ENCODE measurements at regions not wholly inside any gene's neighbourhood (a gene's known extent, or its start where the extent isn't known, plus 50 kb on each side); places are given as distances from the start of the nearest gene placed in this dataset.
A peak's percentile ranks its signal among the peaks of the same experiment; 100 is the strongest.

DNA sequence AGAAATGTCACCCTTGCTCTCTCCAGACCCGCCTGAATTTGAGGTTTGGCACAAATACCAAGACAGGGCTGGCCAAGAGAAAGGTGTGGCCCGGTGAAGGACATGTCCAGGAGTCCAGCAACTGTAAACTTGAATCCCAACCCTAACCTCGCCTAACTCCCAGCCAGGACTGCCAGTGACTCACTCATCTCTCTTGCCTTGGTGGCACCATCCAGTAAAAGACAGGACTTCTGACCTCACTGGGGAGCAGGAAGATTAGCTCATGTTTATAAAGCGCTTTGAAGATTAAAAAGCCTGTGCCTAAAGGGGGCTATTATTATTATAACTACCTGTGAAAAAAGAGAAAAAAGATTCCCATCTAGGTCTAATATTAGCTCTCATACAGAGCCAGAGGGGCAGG lies 335.3 kb downstream of the SOX9 start:
- Histone ChIP-seq H3K4me1 (ENCODE audit: insufficient read depth) (peaks cover 8% of the 10 kb centered on the region), H2AFZ (no peak overlapping the region), H3K9me3 (ENCODE audit: low read depth) (no peaks in the 10 kb centered on the region), H3K36me3 (replicated peaks; ENCODE audit: insufficient read depth, low read depth) (no peaks in the 10 kb centered on the region), H3K27me3 (no peaks in the 10 kb centered on the region), H3K79me2 (peaks cover 70% of the 10 kb centered on the region), H3K27ac (peak overlapping the region; percentile 88), H4K20me1 (ENCODE audit: insufficient read depth, poor library complexity, severe bottlenecking) (no peaks in the 10 kb centered on the region), H3K9me2 (replicated peaks; ENCODE audit: insufficient read depth) (no peaks in the 10 kb centered on the region), H3K4me3 (no peak overlapping the region), H3K4me2 (peak overlapping the region; percentile 28)
- WGBS (ENCODE audit: low lambda C conversion rate, missing lambda C conversion rate): 65% methylated on average over 4 of the region's 4 CpGs
- peak; percentile 70 for DNase-seq (ENCODE audit: low spot score)
- no peak for TF ChIP-seq EZH2phosphoT487 (IDR thresholded peaks at IDR 0.05; ENCODE audit: low read depth, severe bottlenecking, unreplicated experiment)
- no peak for TF ChIP-seq CTCF (IDR thresholded peaks at IDR 0.05; ENCODE audit: poor library complexity)
- no peak for TF ChIP-seq EZH2 (IDR thresholded peaks at IDR 0.05; ENCODE audit: borderline replicate concordance)

- Histone ChIP-seq H3K27me3 (no peaks in the 10 kb centered on the region), H3K4me3 (no peak overlapping the region), H3K27ac (peak overlapping the region; percentile 15), H3K4me1 (ENCODE audit: insufficient read depth) (peaks cover 8% of the 10 kb centered on the region), H3K4me2 (no peak overlapping the region), H3K36me3 (replicated peaks; ENCODE audit: insufficient read depth, low read depth) (no peaks in the 10 kb centered on the region), H3K9me3 (ENCODE audit: low read depth) (no peaks in the 10 kb centered on the region), H3K79me2 (peaks cover 75% of the 10 kb centered on the region), H3K9me2 (replicated peaks; ENCODE audit: insufficient read depth) (no peaks in the 10 kb centered on the region), H4K20me1 (ENCODE audit: insufficient read depth, poor library complexity, severe bottlenecking) (no peaks in the 10 kb centered on the region), H2AFZ (no peak overlapping the region)
- TF ChIP-seq EZH2phosphoT487 (IDR thresholded peaks at IDR 0.05; ENCODE audit: low read depth, severe bottlenecking, unreplicated experiment): no peak
- no peak for DNase-seq (ENCODE audit: low spot score)
- 61% methylated on average over 5 of the region's 5 CpGs for WGBS (ENCODE audit: low lambda C conversion rate, missing lambda C conversion rate)
Observed at GRCh38 chr17:72457712-72458111, 336.9 kb downstream of the SOX9 start.

- H3K79me2 ChIP-seq: peaks cover 74% of the 10 kb centered on the region
- no peaks in the 10 kb centered on the region for H3K9me2 ChIP-seq (replicated peaks; ENCODE audit: insufficient read depth)
- no peaks in the 10 kb centered on the region for H4K20me1 ChIP-seq (ENCODE audit: insufficient read depth, poor library complexity, severe bottlenecking)
- DNase-seq (ENCODE audit: low spot score): no peak
- H2AFZ ChIP-seq: no peak overlapping the region
- TF ChIP-seq EZH2phosphoT487 (IDR thresholded peaks at IDR 0.05; ENCODE audit: low read depth, severe bottlenecking, unreplicated experiment) (no peak), EZH2 (IDR thresholded peaks at IDR 0.05; ENCODE audit: borderline replicate concordance) (no peak), CTCF (IDR thresholded peaks at IDR 0.05; ENCODE audit: poor library complexity) (no peak)
- H3K9me3 ChIP-seq (ENCODE audit: low read depth): no peaks in the 10 kb centered on the region
- H3K4me2 ChIP-seq: no peak overlapping the region
- no peaks in the 10 kb centered on the region for H3K27me3 ChIP-seq
- peak overlapping the region; percentile 66 for H3K27ac ChIP-seq
- 95% methylated on average over 9 of the region's 9 CpGs for WGBS (ENCODE audit: low lambda C conversion rate, missing lambda C conversion rate)
- no peaks in the 10 kb centered on the region for H3K36me3 ChIP-seq (replicated peaks; ENCODE audit: insufficient read depth, low read depth)
- peaks cover 8% of the 10 kb centered on the region for H3K4me1 ChIP-seq (ENCODE audit: insufficient read depth)
- H3K4me3 ChIP-seq: no peak overlapping the region
Observed at GRCh38 chr17:72458301-72458700, 337.5 kb downstream of the SOX9 start.

DNA sequence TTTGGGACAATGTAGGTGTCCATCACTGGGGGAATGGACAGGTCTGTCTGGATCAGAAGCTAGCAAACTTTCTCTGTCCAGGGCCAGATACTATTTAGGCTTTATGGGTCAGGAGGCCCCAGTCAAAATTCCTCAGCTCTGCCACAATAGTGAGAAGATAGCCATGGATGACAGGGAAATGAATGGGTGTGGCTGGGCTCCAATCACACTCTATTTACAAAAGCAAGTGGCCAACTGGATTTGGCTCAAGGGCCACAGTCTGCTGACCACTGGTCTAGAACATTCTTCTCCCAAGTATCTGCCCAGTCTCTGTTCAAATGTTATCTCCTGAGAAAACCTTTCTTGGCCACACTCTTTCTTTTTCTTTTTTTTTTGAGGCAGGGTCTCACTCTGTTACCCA lies 339.9 kb downstream of the SOX9 start:
- Histone ChIP-seq H3K4me3 (no peak overlapping the region), H3K36me3 (replicated peaks; ENCODE audit: insufficient read depth, low read depth) (no peaks in the 10 kb centered on the region), H3K27ac (peak overlapping the region; percentile 43), H4K20me1 (ENCODE audit: insufficient read depth, poor library complexity, severe bottlenecking) (no peaks in the 10 kb centered on the region), H3K4me1 (ENCODE audit: insufficient read depth) (peaks cover 24% of the 10 kb centered on the region), H3K9me3 (ENCODE audit: low read depth) (no peaks in the 10 kb centered on the region), H3K27me3 (no peaks in the 10 kb centered on the region), H3K79me2 (peaks cover 71% of the 10 kb centered on the region), H3K4me2 (no peak overlapping the region), H2AFZ (no peak overlapping the region), H3K9me2 (replicated peaks; ENCODE audit: insufficient read depth) (no peaks in the 10 kb centered on the region)
- no peak for DNase-seq (ENCODE audit: low spot score)
- TF ChIP-seq CTCF (IDR thresholded peaks at IDR 0.05; ENCODE audit: poor library complexity) (no peak), EZH2 (IDR thresholded peaks at IDR 0.05; ENCODE audit: borderline replicate concordance) (no peak), EZH2phosphoT487 (IDR thresholded peaks at IDR 0.05; ENCODE audit: low read depth, severe bottlenecking, unreplicated experiment) (no peak)
